Astrocyte (in vitro differentiated cells and primary cell): ENCODE measurements at regions not wholly inside any gene's neighbourhood (a gene's known extent, or its start where the extent isn't known, plus 50 kb on each side); places are given as distances from the start of the nearest gene placed in this dataset.
"Not testable (repeated sequence)": the region's sequence is repeated elsewhere in the genome, so short reads cannot be mapped to it uniquely, and the experiment has no call there.

Source experiments
- DNase-seq: peaks from one replicate; pipeline ENCODE4 v3.0.0-alpha.2; 2010; ENCODE audit warnings: low read depth
- FAIRE-seq: peaks from 2 replicates; lab custom pipeline; 2011; peaks lifted over from hg19 to GRCh38; lab: Jason Lieb, UNC
- H2AFZ ChIP-seq: 2 replicates; pipeline ENCODE4 v1.6.0; 2012; ENCODE audit warnings: low read depth, low read length, inconsistent platforms
- H3K27ac ChIP-seq: 2 replicates; pipeline ENCODE4 v1.5.1; 2011; ENCODE audit warnings: low read depth, low read length, inconsistent platforms
- H3K27me3 ChIP-seq: 2 replicates; pipeline ENCODE4 v1.6.0; 2011; ENCODE audit warnings: low read length, inconsistent platforms; ENCODE audit not compliant: insufficient read depth
- H3K36me3 ChIP-seq: 2 replicates; pipeline ENCODE4 v1.5.1; 2011; ENCODE audit warnings: low read length, inconsistent platforms; ENCODE audit not compliant: insufficient read depth
- H3K4me1 ChIP-seq: 2 replicates; pipeline ENCODE4 v1.5.1; 2011; ENCODE audit warnings: low read length, inconsistent platforms; ENCODE audit not compliant: insufficient read depth
- H3K4me2 ChIP-seq: 2 replicates; pipeline ENCODE4 v1.6.0; 2012; ENCODE audit warnings: low read length, inconsistent platforms
- H3K4me3 ChIP-seq: 2 replicates; pipeline ENCODE4 v1.5.1; 2011; ENCODE audit warnings: low read depth, mild to moderate bottlenecking, low read length, inconsistent platforms; ENCODE audit not compliant: insufficient read depth
- H3K79me2 ChIP-seq: 2 replicates; pipeline ENCODE4 v1.6.0; 2012; ENCODE audit warnings: mild to moderate bottlenecking, low read length, inconsistent platforms; ENCODE audit not compliant: insufficient read depth
- H3K9ac ChIP-seq: 2 replicates; pipeline ENCODE4 v1.6.0; 2012; ENCODE audit warnings: mild to moderate bottlenecking, low read length, inconsistent platforms
- H3K9me3 ChIP-seq: 2 replicates; pipeline ENCODE4 v1.5.1; 2012; ENCODE audit warnings: low read depth, mild to moderate bottlenecking, low read length, inconsistent platforms; ENCODE audit not compliant: insufficient read depth
- H4K20me1 ChIP-seq: 2 replicates; pipeline ENCODE4 v1.6.0; 2012; ENCODE audit warnings: low read length, inconsistent platforms; ENCODE audit not compliant: insufficient read depth
- H3K27ac Mint-ChIP-seq: one replicate; pipeline ENCODE4 v1.8.0; 2021; ENCODE audit warnings: mild to moderate bottlenecking, mixed read lengths; ENCODE audit not compliant: unreplicated experiment
- H3K27me3 Mint-ChIP-seq: one replicate; pipeline ENCODE4 v1.8.0; 2021; ENCODE audit warnings: low read depth, mixed read lengths; ENCODE audit not compliant: unreplicated experiment
- H3K36me3 Mint-ChIP-seq: one replicate; pipeline ENCODE4 v1.8.0; 2021; ENCODE audit warnings: low read depth, mixed read lengths; ENCODE audit not compliant: unreplicated experiment
- H3K4me1 Mint-ChIP-seq: one replicate; pipeline ENCODE4 v1.8.0; 2021; ENCODE audit warnings: low read depth, mixed read lengths; ENCODE audit not compliant: unreplicated experiment
- H3K4me3 Mint-ChIP-seq: one replicate; pipeline ENCODE4 v1.8.0; 2021; ENCODE audit warnings: mild to moderate bottlenecking, moderate library complexity, mixed read lengths; ENCODE audit not compliant: unreplicated experiment
- H3K9me3 Mint-ChIP-seq: one replicate; pipeline ENCODE4 v1.8.0; 2021; ENCODE audit warnings: mild to moderate bottlenecking, mixed read lengths; ENCODE audit not compliant: unreplicated experiment
- CTCF ChIP-seq: IDR thresholded peaks from 2 replicates; pipeline ENCODE4 v1.5.1; 2011; ENCODE audit warnings: low read depth, mild to moderate bottlenecking, inconsistent platforms, low read length, moderate library complexity; ENCODE audit not compliant: insufficient read depth
- EZH2 ChIP-seq: IDR thresholded peaks from 2 replicates; pipeline ENCODE4 v1.6.1; 2012; ENCODE audit warnings: mild to moderate bottlenecking, low read length, inconsistent platforms; ENCODE audit not compliant: insufficient read depth

DNA sequence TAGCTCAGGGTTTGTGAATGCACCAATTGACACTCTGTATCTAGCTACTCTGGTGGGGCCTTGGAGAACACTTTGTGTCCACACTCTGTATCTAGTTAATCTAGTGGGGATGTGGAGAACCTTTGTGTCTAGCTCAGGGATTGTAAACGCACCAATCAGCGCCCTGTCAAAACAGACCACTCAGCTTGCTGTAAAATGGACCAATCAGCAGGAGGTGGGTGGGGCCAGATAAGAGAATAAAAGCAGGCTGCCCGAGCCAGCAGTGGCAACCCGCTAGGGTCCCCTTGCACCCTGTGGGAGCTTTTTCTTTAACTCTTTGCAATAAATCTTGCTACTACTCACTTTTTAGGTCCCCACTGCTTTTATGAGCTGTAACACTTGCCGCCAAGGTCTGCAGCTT is 115.6 kb upstream of the MBNL1 start:
- not testable (repeated sequence) for DNase-seq, FAIRE-seq, H3K27ac Mint-ChIP-seq, H3K9me3 Mint-ChIP-seq, H3K27ac ChIP-seq, H3K9me3 ChIP-seq, H3K36me3 ChIP-seq, H3K4me3 Mint-ChIP-seq, H3K79me2 ChIP-seq, H3K4me3 ChIP-seq, H3K4me1 ChIP-seq, H4K20me1 ChIP-seq, H3K27me3 Mint-ChIP-seq, H3K36me3 Mint-ChIP-seq, H3K4me2 ChIP-seq, H3K9ac ChIP-seq, H2AFZ ChIP-seq, H3K27me3 ChIP-seq
- peaks cover 28% of the 10 kb centered on the region for H3K4me1 Mint-ChIP-seq

DNA sequence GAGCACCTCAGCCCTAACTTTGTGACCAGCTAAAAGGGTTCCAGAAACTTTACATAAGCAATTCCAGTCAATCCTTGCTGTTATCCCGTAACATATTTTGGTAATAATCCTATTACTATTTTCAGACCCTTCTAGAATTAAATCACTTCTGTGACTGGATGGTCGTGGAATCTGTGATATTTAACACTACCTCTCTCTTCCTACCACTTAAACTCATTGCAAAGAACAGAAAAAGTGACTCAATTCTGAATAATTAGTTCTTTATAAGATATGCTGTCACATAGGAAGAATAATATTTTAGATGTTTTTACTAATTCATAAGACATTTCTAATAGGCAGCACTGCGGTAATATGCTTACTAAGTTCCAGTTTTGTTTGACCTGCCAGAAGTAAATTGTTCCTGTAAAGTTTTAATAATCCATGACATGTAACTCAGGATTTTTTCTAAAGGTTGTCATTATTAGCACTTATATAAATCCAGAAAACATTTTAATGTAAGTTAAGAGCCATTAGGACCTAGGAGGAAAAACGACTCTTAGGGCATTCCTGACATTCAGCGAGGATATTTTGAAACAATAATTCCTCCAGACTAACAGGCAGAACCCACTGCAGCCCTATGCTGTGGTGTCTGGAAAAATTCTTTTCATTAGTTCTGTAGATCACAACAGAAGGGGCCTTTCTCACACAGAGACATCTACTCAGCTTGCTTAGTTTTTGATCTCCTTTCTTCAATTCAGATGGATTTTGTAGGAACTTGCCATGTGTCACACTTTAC is 113.3 kb upstream of the MBNL1 start:
- Mint-ChIP-seq H3K36me3 (no peaks in the 10 kb centered on the region), H3K4me1 (peaks cover 21% of the 10 kb centered on the region), H3K27me3 (no peaks in the 10 kb centered on the region), H3K4me3 (no peak overlapping the region), H3K9me3 (no peaks in the 10 kb centered on the region), H3K27ac (peak overlapping the region; percentile 20)
- FAIRE-seq = no peak
- Histone ChIP-seq H3K79me2 (no peaks in the 10 kb centered on the region), H3K4me3 (no peak overlapping the region), H3K36me3 (no peaks in the 10 kb centered on the region), H4K20me1 (no peaks in the 10 kb centered on the region), H2AFZ (no peak overlapping the region), H3K4me2 (no peak overlapping the region), H3K9ac (no peak overlapping the region), H3K27ac (peak overlapping the region; percentile 22), H3K9me3 (no peaks in the 10 kb centered on the region), H3K4me1 (peaks cover 9% of the 10 kb centered on the region), H3K27me3 (no peaks in the 10 kb centered on the region)
- TF ChIP-seq CTCF (no peak), EZH2 (no peak)
- DNase-seq = peak; percentile 59

GRCh38 chr3:152156880-152157279 is 111.8 kb upstream of the MBNL1 start:
- Histone ChIP-seq H4K20me1 (no peaks in the 10 kb centered on the region), H3K27ac (no peak overlapping the region), H3K27me3 (no peaks in the 10 kb centered on the region), H3K4me3 (no peak overlapping the region), H3K36me3 (no peaks in the 10 kb centered on the region), H2AFZ (no peak overlapping the region), H3K4me2 (no peak overlapping the region), H3K79me2 (no peaks in the 10 kb centered on the region), H3K9me3 (no peaks in the 10 kb centered on the region), H3K4me1 (peaks cover 9% of the 10 kb centered on the region), H3K9ac (no peak overlapping the region)
- Mint-ChIP-seq H3K27ac (no peak overlapping the region), H3K9me3 (no peaks in the 10 kb centered on the region), H3K36me3 (no peaks in the 10 kb centered on the region), H3K27me3 (no peaks in the 10 kb centered on the region), H3K4me3 (no peak overlapping the region), H3K4me1 (peaks cover 17% of the 10 kb centered on the region)
- TF ChIP-seq EZH2 = no peak
- no peak for TF ChIP-seq CTCF
- DNase-seq (no peak), FAIRE-seq (no peak)
